Dermis microvascular lymphatic vessel endothelial cell (primary cell): ENCODE measurements at regions not wholly inside any gene's neighbourhood (a gene's known extent, or its start where the extent isn't known, plus 50 kb on each side); places are given as distances from the start of the nearest gene placed in this dataset.
"Not testable (repeated sequence)": the region's sequence is repeated elsewhere in the genome, so short reads cannot be mapped to it uniquely, and the experiment has no call there.

ENCODE experiments used
- DNase-seq, 2 donors: peaks; one replicate each; pipeline versions ENCODE4 v3.0.0 to v3.0.0-alpha.2; 2010; ENCODE audit warnings: low read depth in 2 of 2

- no peak for DNase-seq
These were observed 430.1 kb upstream of the EPHA3 start for GRCh38 chr3:88677298-88677697.

GRCh38 chr3:88678747-88679146, 428.7 kb upstream of the EPHA3 start:
- DNase-seq = no peak

GRCh38 chr3:88690287-88690686, 417.1 kb upstream of the EPHA3 start:
- DNase-seq = no peak

- DNase-seq = no peak
These were observed 416.3 kb upstream of the EPHA3 start for GRCh38 chr3:88691081-88691480.

GRCh38 chr3:88703501-88704059, 403.8 kb upstream of the EPHA3 start:
- no peak for DNase-seq

GRCh38 chr3:88704338-88704737, 403.1 kb upstream of the EPHA3 start:
- DNase-seq = no peak

GRCh38 chr3:88707837-88708236, 399.6 kb upstream of the EPHA3 start:
- no peak for DNase-seq

GRCh38 chr3:88712552-88712951, 394.9 kb upstream of the EPHA3 start:
- no peak for DNase-seq

- no peak for DNase-seq
These were observed 394.2 kb upstream of the EPHA3 start for GRCh38 chr3:88713233-88713691.

- DNase-seq = no peak
These were observed 381.8 kb upstream of the EPHA3 start for GRCh38 chr3:88725440-88726165.

GRCh38 chr3:88732186-88732585, 375.2 kb upstream of the EPHA3 start:
- no peak for DNase-seq

GRCh38 chr3:88742106-88742505, 365.3 kb upstream of the EPHA3 start:
- DNase-seq = no peak

- no peak for DNase-seq
These were observed 364.5 kb upstream of the EPHA3 start for GRCh38 chr3:88742674-88743507.

- no peak for DNase-seq
These were observed 362.5 kb upstream of the EPHA3 start for GRCh38 chr3:88744896-88745295.

- not testable (repeated sequence) for DNase-seq
These were observed 360.3 kb upstream of the EPHA3 start for GRCh38 chr3:88747145-88747544.

GRCh38 chr3:88758676-88759075, 348.7 kb upstream of the EPHA3 start:
- DNase-seq = no peak

- DNase-seq = no peak
These were observed 339.7 kb upstream of the EPHA3 start for GRCh38 chr3:88767746-88768145.

- no peak for DNase-seq
These were observed 333.7 kb upstream of the EPHA3 start for GRCh38 chr3:88773766-88774165.

- no peak for DNase-seq
These were observed 332.3 kb upstream of the EPHA3 start for GRCh38 chr3:88775026-88775690.

GRCh38 chr3:88779482-88779881, 327.9 kb upstream of the EPHA3 start:
- no peak for DNase-seq

GRCh38 chr3:88784925-88785324, 322.5 kb upstream of the EPHA3 start:
- DNase-seq = no peak

GRCh38 chr3:88785841-88786240, 321.6 kb upstream of the EPHA3 start:
- DNase-seq = no peak
